HEK293 (cell line): ENCODE measurements at regions not wholly inside any gene's neighbourhood (a gene's known extent, or its start where the extent isn't known, plus 50 kb on each side); places are given as distances from the start of the nearest gene placed in this dataset.

Experiments used
- CTCF ChIA-PET: fragments of 350-600 bp; formaldehyde crosslinking; extraction: SDS; loops from one replicate; lab custom pipeline; 2021; ENCODE audit warnings: antibody characterized with exemption; lab: Yijun Ruan, JAX
- POLR2A ChIA-PET: fragments of 300-600 bp; formaldehyde crosslinking; extraction: SDS; loops from one replicate; lab custom pipeline; 2020; ENCODE audit warnings: antibody characterized with exemption, inconsistent platforms; lab: Yijun Ruan, JAX
- H3K27ac ChIP-seq: fragments of 200-500 bp; sonication (Bioruptor generic); 2 replicates; pipeline ENCODE4 v1.5.1; 2014; ENCODE audit warnings: low read depth, low read length, control low read depth, inconsistent platforms; ENCODE audit errors: extremely low read depth
- H3K36me3 ChIP-seq, 2 experiments: fragments of 200-500 bp in 1 of 2; sonication (Bioruptor generic) in 1 of 2; 1 replicate in 1 of 2; 2 replicates in 1 of 2; pipeline ENCODE4 v1.5.1; 2014 to 2017; ENCODE audit warnings: inconsistent platforms in 2 of 2, low read length in 2 of 2; ENCODE audit not compliant: control insufficient read depth in 2 of 2, insufficient read depth in 1 of 2
- H3K4me1 ChIP-seq: fragments of 200-500 bp; sonication (Bioruptor generic); 2 replicates; pipeline ENCODE4 v1.5.1; 2014; ENCODE audit warnings: mild to moderate bottlenecking, low read length, inconsistent platforms; ENCODE audit not compliant: control insufficient read depth, insufficient read depth
- H3K4me3 ChIP-seq: 2 replicates; pipeline ENCODE4 v1.5.1; 2011; ENCODE audit warnings: low read depth, mild to moderate bottlenecking, control low read depth, low read length, moderate library complexity
- H3K9me3 ChIP-seq: fragments of 200-500 bp; sonication (Bioruptor generic); 2 replicates; pipeline ENCODE4 v1.5.1; 2014; ENCODE audit warnings: low read depth, low read length, inconsistent platforms; ENCODE audit not compliant: control insufficient read depth, insufficient read depth
- ELK4 ChIP-seq: IDR thresholded peaks from 2 replicates; pipeline ENCODE4 v1.6.1; 2011; ENCODE audit warnings: mild to moderate bottlenecking, low read depth, low read length, borderline replicate concordance
- MZF1 ChIP-seq: fragments of 450-650 bp; formaldehyde crosslinking; IDR thresholded peaks from 2 replicates; pipeline ENCODE4 v1.5.1; 2017; ENCODE audit warnings: missing biosample characterization, missing genetic modification characterization, borderline replicate concordance
- ZBTB49 ChIP-seq: fragments of 450-650 bp; formaldehyde crosslinking; IDR thresholded peaks from 2 replicates; pipeline ENCODE4 v1.5.1; 2016; ENCODE audit warnings: missing biosample characterization, missing genetic modification characterization, low read depth
- ZBTB7A ChIP-seq: fragments of 450-650 bp; formaldehyde crosslinking; IDR thresholded peaks from 2 replicates; pipeline ENCODE4 v1.5.1; 2016; ENCODE audit warnings: low read depth, missing biosample characterization, missing genetic modification characterization
- ZFP37 ChIP-seq: fragments of 450-650 bp; formaldehyde crosslinking; IDR thresholded peaks from 2 replicates; pipeline ENCODE4 v1.5.1; 2016; ENCODE audit warnings: missing biosample characterization, missing genetic modification characterization
- ZNF133 ChIP-seq: fragments of 450-650 bp; formaldehyde crosslinking; IDR thresholded peaks from 2 replicates; pipeline ENCODE4 v1.5.1; 2016; ENCODE audit warnings: missing biosample characterization, missing genetic modification characterization
- ZNF2 ChIP-seq: fragments of 450-650 bp; formaldehyde crosslinking; IDR thresholded peaks from 2 replicates; pipeline ENCODE4 v1.5.1; 2016; ENCODE audit warnings: missing biosample characterization, missing genetic modification characterization
- ZNF362 ChIP-seq: fragments of 450-650 bp; formaldehyde crosslinking; IDR thresholded peaks from 2 replicates; pipeline ENCODE4 v1.5.1; 2016; ENCODE audit warnings: missing biosample characterization, missing genetic modification characterization
- ZNF513 ChIP-seq: fragments of 450-650 bp; IDR thresholded peaks from 2 replicates; pipeline ENCODE4 v1.5.1; 2018; ENCODE audit warnings: missing biosample characterization, missing genetic modification characterization
- ZNF548 ChIP-seq: fragments of 450-650 bp; formaldehyde crosslinking; IDR thresholded peaks from 2 replicates; pipeline ENCODE4 v1.5.1; 2016; ENCODE audit warnings: missing biosample characterization, missing genetic modification characterization
- ZNF596 ChIP-seq: fragments of 450-650 bp; IDR thresholded peaks from 2 replicates; pipeline ENCODE4 v1.5.0; 2018; ENCODE audit warnings: missing biosample characterization, mild to moderate bottlenecking, missing genetic modification characterization, moderate library complexity
- ZNF701 ChIP-seq: fragments of 450-650 bp; formaldehyde crosslinking; IDR thresholded peaks from 2 replicates; pipeline ENCODE4 v1.5.1; 2016; ENCODE audit warnings: missing biosample characterization, missing genetic modification characterization
- ZNF704 ChIP-seq: fragments of 450-650 bp; formaldehyde crosslinking; IDR thresholded peaks from 2 replicates; pipeline ENCODE4 v1.5.1; 2016; ENCODE audit warnings: missing biosample characterization, missing genetic modification characterization
- ZNF707 ChIP-seq: fragments of 450-650 bp; formaldehyde crosslinking; IDR thresholded peaks from 2 replicates; pipeline ENCODE4 v1.5.1; 2016; ENCODE audit warnings: missing biosample characterization, missing genetic modification characterization
- ZNF747 ChIP-seq: fragments of 450-650 bp; formaldehyde crosslinking; IDR thresholded peaks from 2 replicates; pipeline ENCODE4 v1.5.1; 2016; ENCODE audit warnings: missing biosample characterization, missing genetic modification characterization
- ZSCAN4 ChIP-seq: fragments of 450-650 bp; formaldehyde crosslinking; IDR thresholded peaks from 2 replicates; pipeline ENCODE4 v1.5.1; 2017; ENCODE audit warnings: missing biosample characterization, missing genetic modification characterization

GRCh38 chr3:106624154-106624553 lies 753.1 kb upstream of the CCDC54 start:
- POLR2A ChIA-PET, result no interaction called here
- TF ChIP-seq ZNF707 (tag by site-specific recombination), result peak; percentile 68
- no peak for TF ChIP-seq ZBTB7A (tag by site-specific recombination)
- TF ChIP-seq, all 188 proteins: peak for 1
- no peak overlapping the region for H3K27ac ChIP-seq
- CTCF ChIA-PET, result no interaction called here
- H3K9me3 ChIP-seq, result no peaks in the 10 kb centered on the region
- H3K4me3 ChIP-seq, result no peak overlapping the region
- no peaks in the 10 kb centered on the region for H3K36me3 ChIP-seq
- no peaks in the 10 kb centered on the region for H3K4me1 ChIP-seq

- Histone ChIP-seq H3K27ac (no peak overlapping the region), H3K4me1 (no peaks in the 10 kb centered on the region), H3K36me3 (no peaks in the 10 kb centered on the region), H3K4me3 (no peak overlapping the region), H3K9me3 (no peaks in the 10 kb centered on the region)
- ChIA-PET CTCF (interaction anchor here (0.6 kb wide), 1 partner anchor 88 kb away, joined by 4 read pairs; no protein-coding TSS in a partner anchor), POLR2A (no interaction called here)
- TF ChIP-seq ZNF596 (tag by site-specific recombination), result no peak
- TF ChIP-seq ZNF362 (tag by site-specific recombination), result no peak
- no peak for TF ChIP-seq ZSCAN4 (tag by site-specific recombination)
- TF ChIP-seq ZNF747 (tag by site-specific recombination), result no peak
- no peak for TF ChIP-seq ZNF704 (tag by site-specific recombination)
- no peak for TF ChIP-seq ZNF513 (tag by site-specific recombination)
- TF ChIP-seq ZNF2 (tag by site-specific recombination), result no peak
- TF ChIP-seq ELK4, result no peak
- TF ChIP-seq ZNF133, result no peak
- TF ChIP-seq ZBTB49 (tag by site-specific recombination), result no peak
- no peak for TF ChIP-seq ZNF701
- TF ChIP-seq MZF1 (tag by site-specific recombination), result no peak
- no peak for TF ChIP-seq ZFP37 (tag by site-specific recombination)
- TF ChIP-seq ZNF548 (tag by site-specific recombination), result no peak
Observed at GRCh38 chr3:106628407-106628806, 748.8 kb upstream of the CCDC54 start.
